ENCODE measurements at regions not wholly inside any gene's neighbourhood (a gene's known extent, or its start where the extent isn't known, plus 50 kb on each side); places are given as distances from the start of the nearest gene placed in this dataset.

GRCh38 chr3:76026379-76026778 is 241.0 kb upstream of the ZNF717 start:
- H3K4me2 ChIP-seq (replicated peaks; ENCODE audit: low read depth, low read length, poor library complexity, severe bottlenecking): no peak overlapping the region
- H3K36me3 ChIP-seq (replicated peaks in 1 of 2; ENCODE audit: control extremely low read depth in 1 of 2, control insufficient read depth in 1 of 2, extremely low read depth in 1 of 2, insufficient read depth in 2 of 2, low read length in 1 of 2): no peaks in the 10 kb centered on the region
- CTCF ChIA-PET: no interaction called here
- TF ChIP-seq CTCF (IDR thresholded peaks at IDR 0.05) (no peak), EZH2 (IDR thresholded peaks at IDR 0.05; ENCODE audit: borderline replicate concordance, insufficient read depth, low read depth, low read length, poor library complexity, severe bottlenecking) (no peak)
- H3K27ac Mint-ChIP-seq: no peak overlapping the region
- DNase-seq (no peak), ATAC-seq (ENCODE audit: low read depth) (no peak)
- POLR2A ChIA-PET: no interaction called here
- intact Hi-C loops (cut with micrococcal nuclease): no loop called here
- no peaks in the 10 kb centered on the region for H3K9me3 Mint-ChIP-seq (ENCODE audit: insufficient read depth)
- no peak overlapping the region for H2AFZ ChIP-seq (ENCODE audit: insufficient read depth, low read depth, low read length, poor library complexity, severe bottlenecking)
- H3K79me2 ChIP-seq (ENCODE audit: control insufficient read depth, insufficient read depth, low read length): no peaks in the 10 kb centered on the region
- H3K4me1 ChIP-seq (ENCODE audit: control insufficient read depth in 2 of 2, insufficient read depth in 2 of 2, low read length in 2 of 2): no peaks in the 10 kb centered on the region
- H3K27me3 Mint-ChIP-seq: no peaks in the 10 kb centered on the region
- H3K9ac ChIP-seq (ENCODE audit: low read length): no peak overlapping the region
- H3K4me3 Mint-ChIP-seq: no peak overlapping the region
- no peaks in the 10 kb centered on the region for H3K4me1 Mint-ChIP-seq
- no peaks in the 10 kb centered on the region for H3K27me3 ChIP-seq (replicated peaks in 1 of 4; ENCODE audit: control extremely low read depth in 1 of 4, control insufficient read depth in 3 of 4, insufficient read depth in 4 of 4, low read length in 3 of 4)
- H3K27ac ChIP-seq (ENCODE audit: low read length in 2 of 2): no peak overlapping the region
- H3K4me3 ChIP-seq (ENCODE audit: control extremely low read depth in 1 of 5, extremely low read depth in 1 of 5, insufficient read depth in 1 of 5, low read depth in 2 of 5, low read length in 4 of 5): no peak overlapping the region
- H3K9me3 ChIP-seq (ENCODE audit: control extremely low read depth in 1 of 3, control insufficient read depth in 2 of 3, insufficient read depth in 1 of 3, low read length in 2 of 3): no peaks in the 10 kb centered on the region
- H4K20me1 ChIP-seq (ENCODE audit: control insufficient read depth, insufficient read depth, low read length, poor library complexity, severe bottlenecking): no peaks in the 10 kb centered on the region

- Histone ChIP-seq H3K79me2 (ENCODE audit: control insufficient read depth, insufficient read depth, low read length) (no peaks in the 10 kb centered on the region), H3K9me3 (ENCODE audit: control extremely low read depth in 1 of 3, control insufficient read depth in 2 of 3, insufficient read depth in 1 of 3, low read length in 2 of 3) (no peaks in the 10 kb centered on the region), H2AFZ (ENCODE audit: insufficient read depth, low read depth, low read length, poor library complexity, severe bottlenecking) (no peak overlapping the region), H3K4me1 (ENCODE audit: control insufficient read depth in 2 of 2, insufficient read depth in 2 of 2, low read length in 2 of 2) (no peaks in the 10 kb centered on the region), H3K27me3 (replicated peaks in 1 of 4; ENCODE audit: control extremely low read depth in 1 of 4, control insufficient read depth in 3 of 4, insufficient read depth in 4 of 4, low read length in 3 of 4) (no peaks in the 10 kb centered on the region), H3K9ac (ENCODE audit: low read length) (no peak overlapping the region), H3K27ac (ENCODE audit: low read length in 2 of 2) (no peak overlapping the region), H3K4me3 (ENCODE audit: control extremely low read depth in 1 of 5, extremely low read depth in 1 of 5, insufficient read depth in 1 of 5, low read depth in 2 of 5, low read length in 4 of 5) (no peak overlapping the region), H4K20me1 (ENCODE audit: control insufficient read depth, insufficient read depth, low read length, poor library complexity, severe bottlenecking) (no peaks in the 10 kb centered on the region), H3K36me3 (replicated peaks in 1 of 2; ENCODE audit: control extremely low read depth in 1 of 2, control insufficient read depth in 1 of 2, extremely low read depth in 1 of 2, insufficient read depth in 2 of 2, low read length in 1 of 2) (no peaks in the 10 kb centered on the region), H3K4me2 (replicated peaks; ENCODE audit: low read depth, low read length, poor library complexity, severe bottlenecking) (no peak overlapping the region)
- intact Hi-C loops (cut with micrococcal nuclease): no loop called here
- no peak for ATAC-seq (ENCODE audit: low read depth)
- CTCF ChIA-PET: no interaction called here
- Mint-ChIP-seq H3K27me3 (no peaks in the 10 kb centered on the region), H3K27ac (no peak overlapping the region), H3K9me3 (ENCODE audit: insufficient read depth) (peaks cover 5% of the 10 kb centered on the region), H3K4me3 (no peak overlapping the region), H3K4me1 (no peaks in the 10 kb centered on the region)
- DNase-seq: no peak
- POLR2A ChIA-PET: no interaction called here
- TF ChIP-seq CTCF (IDR thresholded peaks at IDR 0.05) (no peak), EZH2 (IDR thresholded peaks at IDR 0.05; ENCODE audit: borderline replicate concordance, insufficient read depth, low read depth, low read length, poor library complexity, severe bottlenecking) (no peak)
Observed at GRCh38 chr3:76028774-76029173, 243.4 kb upstream of the ZNF717 start.
